ENCODE measurements at regions not wholly inside any gene's neighbourhood (a gene's known extent, or its start where the extent isn't known, plus 50 kb on each side); places are given as distances from the start of the nearest gene placed in this dataset.

DNA sequence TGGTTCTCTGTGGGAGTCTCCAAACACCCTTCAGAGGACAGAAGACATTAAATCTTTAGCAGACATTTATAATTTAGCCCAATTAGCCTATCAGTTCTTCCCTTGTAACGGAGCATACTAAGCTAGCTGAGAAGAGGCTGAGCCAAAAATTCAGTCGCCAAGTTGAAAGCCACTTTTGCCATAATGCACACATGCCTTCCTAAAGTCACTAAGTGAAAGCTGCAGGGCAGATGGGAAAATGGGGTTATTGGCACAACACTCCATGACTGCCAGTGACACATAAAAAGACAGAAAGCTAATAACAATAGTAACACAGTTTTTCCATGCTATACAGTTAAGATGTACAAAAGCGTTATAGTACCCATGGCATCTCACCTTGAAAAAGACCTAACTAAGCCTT is 176.2 kb downstream of the DIRAS2 start:
- no peaks in the 10 kb centered on the region for H3K9me2 ChIP-seq (ENCODE audit: insufficient read depth)

More for the DNA sequence above, 176.2 kb downstream of the DIRAS2 start:
- H3K4me2 ChIP-seq (ENCODE audit: low read length): no peak overlapping the region
- no peaks in the 10 kb centered on the region for H3K36me3 ChIP-seq (ENCODE audit: control insufficient read depth in 1 of 2, insufficient read depth in 2 of 2, low read length in 2 of 2)
- CTCF ChIA-PET: no interaction called here
- no peaks in the 10 kb centered on the region for H3K9me3 ChIP-seq (ENCODE audit: control insufficient read depth in 1 of 2, insufficient read depth in 1 of 2, low read depth in 1 of 2, low read length in 2 of 2)
- DNase-seq (ENCODE audit: low read depth, low spot score): no peak
- no TSS peak for BruUV-seq (replicated peaks)
- no peak for ATAC-seq
- no peak overlapping the region for H2AFZ ChIP-seq (ENCODE audit: low read depth, low read length, poor library complexity, severe bottlenecking)
- no peaks in the 10 kb centered on the region for H3K4me1 ChIP-seq (ENCODE audit: control insufficient read depth in 1 of 2, insufficient read depth in 2 of 2, low read length in 2 of 2)
- no peaks in the 10 kb centered on the region for H4K20me1 ChIP-seq (ENCODE audit: insufficient read depth)
- no peaks in the 10 kb centered on the region for H3K79me2 ChIP-seq (ENCODE audit: insufficient read depth, low read length)
- intact Hi-C loops (cut with micrococcal nuclease): no loop called here
- no peak overlapping the region for H3K9ac ChIP-seq (ENCODE audit: low read length)
- RAD21 ChIA-PET (ENCODE audit: low non-redundant PET in 1 of 2, low total read pairs in 2 of 2, uncharacterized antibody in 2 of 2, unreplicated experiment in 2 of 2): no interaction called here
- peaks cover 15% of the 10 kb centered on the region; the same call in 1 of the 2 replicates for H3K27me3 ChIP-seq (ENCODE audit: insufficient read depth, low read length)
- H3K27ac ChIP-seq (ENCODE audit: low read depth, low read length): no peak overlapping the region
- TF ChIP-seq TCF7L2 (IDR thresholded peaks at IDR 0.05; ENCODE audit: borderline replicate concordance, extremely low read depth, insufficient read depth, insufficient read length): no peak
- TF ChIP-seq EZH2phosphoT487 (IDR thresholded peaks at IDR 0.05; ENCODE audit: borderline replicate concordance): no peak
- no peak for TF ChIP-seq POLR2AphosphoS5 (IDR thresholded peaks at IDR 0.05; ENCODE audit: low read depth, low read length)
- TF ChIP-seq, protein P1, sequence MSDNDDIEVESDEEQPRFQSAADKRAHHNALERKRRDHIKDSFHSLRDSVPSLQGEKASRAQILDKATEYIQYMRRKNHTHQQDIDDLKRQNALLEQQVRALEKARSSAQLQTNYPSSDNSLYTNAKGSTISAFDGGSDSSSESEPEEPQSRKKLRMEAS (IDR thresholded peaks at IDR 0.05): no peak
- no peak for TF ChIP-seq YY1 (IDR thresholded peaks at IDR 0.05; ENCODE audit: extremely low read depth, insufficient replicate concordance, low read depth, low read length)
- no peak for TF ChIP-seq ZNF274 (IDR thresholded peaks at IDR 0.05; ENCODE audit: low read depth, low read length)
- TF ChIP-seq SP1 (IDR thresholded peaks at IDR 0.05; ENCODE audit: low read depth): no peak
- no peak for TF ChIP-seq SRF (IDR thresholded peaks at IDR 0.05; ENCODE audit: low read depth)
- TF ChIP-seq JUND (IDR thresholded peaks at IDR 0.05): no peak
- no peak for TF ChIP-seq RAD21 (IDR thresholded peaks at IDR 0.05; ENCODE audit: low read depth)
- no peak for TF ChIP-seq EGR1 (IDR thresholded peaks at IDR 0.05; ENCODE audit: low read depth)
- TF ChIP-seq, protein P2, sequence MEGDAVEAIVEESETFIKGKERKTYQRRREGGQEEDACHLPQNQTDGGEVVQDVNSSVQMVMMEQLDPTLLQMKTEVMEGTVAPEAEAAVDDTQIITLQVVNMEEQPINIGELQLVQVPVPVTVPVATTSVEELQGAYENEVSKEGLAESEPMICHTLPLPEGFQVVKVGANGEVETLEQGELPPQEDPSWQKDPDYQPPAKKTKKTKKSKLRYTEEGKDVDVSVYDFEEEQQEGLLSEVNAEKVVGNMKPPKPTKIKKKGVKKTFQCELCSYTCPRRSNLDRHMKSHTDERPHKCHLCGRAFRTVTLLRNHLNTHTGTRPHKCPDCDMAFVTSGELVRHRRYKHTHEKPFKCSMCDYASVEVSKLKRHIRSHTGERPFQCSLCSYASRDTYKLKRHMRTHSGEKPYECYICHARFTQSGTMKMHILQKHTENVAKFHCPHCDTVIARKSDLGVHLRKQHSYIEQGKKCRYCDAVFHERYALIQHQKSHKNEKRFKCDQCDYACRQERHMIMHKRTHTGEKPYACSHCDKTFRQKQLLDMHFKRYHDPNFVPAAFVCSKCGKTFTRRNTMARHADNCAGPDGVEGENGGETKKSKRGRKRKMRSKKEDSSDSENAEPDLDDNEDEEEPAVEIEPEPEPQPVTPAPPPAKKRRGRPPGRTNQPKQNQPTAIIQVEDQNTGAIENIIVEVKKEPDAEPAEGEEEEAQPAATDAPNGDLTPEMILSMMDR (IDR thresholded peaks at IDR 0.05 in 2 of 3, conservative IDR thresholded peaks at IDR 0.05 in 1 of 3; ENCODE audit: borderline replicate concordance in 1 of 3, insufficient read depth in 1 of 3, low read depth in 2 of 3, low read length in 2 of 3): no peak
- no peak for TF ChIP-seq POLR2A (IDR thresholded peaks at IDR 0.05; ENCODE audit: borderline replicate concordance, extremely low read depth, insufficient read depth, insufficient read length)
- TF ChIP-seq ELF1 (IDR thresholded peaks at IDR 0.05; ENCODE audit: borderline replicate concordance, low read depth): no peak
- no peak for TF ChIP-seq EZH2 (IDR thresholded peaks at IDR 0.05)
- TF ChIP-seq, protein P3, sequence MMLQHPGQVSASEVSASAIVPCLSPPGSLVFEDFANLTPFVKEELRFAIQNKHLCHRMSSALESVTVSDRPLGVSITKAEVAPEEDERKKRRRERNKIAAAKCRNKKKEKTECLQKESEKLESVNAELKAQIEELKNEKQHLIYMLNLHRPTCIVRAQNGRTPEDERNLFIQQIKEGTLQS (IDR thresholded peaks at IDR 0.05): no peak
- TF ChIP-seq CBX3 (IDR thresholded peaks at IDR 0.05; ENCODE audit: low read depth): no peak
- no peak overlapping the region for H3K4me3 ChIP-seq (replicated peaks in 1 of 2; ENCODE audit: low read depth in 1 of 2, low read length in 2 of 2)
- POLR2A ChIA-PET: no interaction called here
